ENCODE measurements at regions not wholly inside any gene's neighbourhood (a gene's known extent, or its start where the extent isn't known, plus 50 kb on each side); places are given as distances from the start of the nearest gene placed in this dataset.

- no peak for TF ChIP-seq CTCF (IDR thresholded peaks at IDR 0.05; ENCODE audit: low read length, missing control alignments)
- DNase-seq (ENCODE audit: low read depth): no peak
- no peak overlapping the region for H3K4me3 ChIP-seq (replicated peaks; ENCODE audit: low read depth, low read length)
Measured at GRCh38 chr9:86812616-86813015, 134.7 kb downstream of the GAS1 start.

- DNase-seq (ENCODE audit: low read depth): no peak
- no peak for TF ChIP-seq CTCF (IDR thresholded peaks at IDR 0.05; ENCODE audit: low read length, missing control alignments)
- H3K4me3 ChIP-seq (replicated peaks; ENCODE audit: low read depth, low read length): no peak overlapping the region
Measured at GRCh38 chr9:86809759-86810367, 137.4 kb downstream of the GAS1 start.

- no peak for DNase-seq (ENCODE audit: low read depth)
- TF ChIP-seq CTCF (IDR thresholded peaks at IDR 0.05; ENCODE audit: low read length, missing control alignments): no peak
- H3K4me3 ChIP-seq (replicated peaks; ENCODE audit: low read depth, low read length): no peak overlapping the region
Measured at GRCh38 chr9:86809151-86809550, 138.2 kb downstream of the GAS1 start.

GRCh38 chr9:86807367-86807976 lies 139.8 kb downstream of the GAS1 start:
- no peak overlapping the region for H3K4me3 ChIP-seq (replicated peaks; ENCODE audit: low read depth, low read length)
- DNase-seq (ENCODE audit: low read depth): no peak
- no peak for TF ChIP-seq CTCF (IDR thresholded peaks at IDR 0.05; ENCODE audit: low read length, missing control alignments)

- H3K4me3 ChIP-seq (replicated peaks; ENCODE audit: low read depth, low read length): no peak overlapping the region
- no peak for TF ChIP-seq CTCF (IDR thresholded peaks at IDR 0.05; ENCODE audit: low read length, missing control alignments)
- no peak for DNase-seq (ENCODE audit: low read depth)
Measured at GRCh38 chr9:86804011-86804410, 143.3 kb downstream of the GAS1 start.

GRCh38 chr9:86802900-86803673 lies 144.2 kb downstream of the GAS1 start:
- no peak for DNase-seq (ENCODE audit: low read depth)
- TF ChIP-seq CTCF (IDR thresholded peaks at IDR 0.05; ENCODE audit: low read length, missing control alignments): no peak
- H3K4me3 ChIP-seq (replicated peaks; ENCODE audit: low read depth, low read length): no peak overlapping the region

Data from fibroblast of pulmonary artery (primary cell).